Omental fat pad (tissue), 3 donors: ENCODE measurements at regions not wholly inside any gene's neighbourhood (a gene's known extent, or its start where the extent isn't known, plus 50 kb on each side); places are given as distances from the start of the nearest gene placed in this dataset.
"Not testable (repeated sequence)": the region's sequence is repeated elsewhere in the genome, so short reads cannot be mapped to it uniquely, and the experiment has no call there.

Experiments
- ATAC-seq: fragments of 150-250 bp; one replicate; pipeline ENCODE4 v1.9.1; 2016; ENCODE audit warnings: mild to moderate bottlenecking, moderate library complexity; ENCODE audit not compliant: low FRiP score
- DNase-seq: peaks from one replicate; pipeline ENCODE4 v3.0.0-alpha.2; 2019; ENCODE audit warnings: low spot score
- TF ChIP-seq, protein P1 (sequence below), 3 donors: fragments of 450-650 bp; IDR thresholded peaks; one replicate each; pipeline ENCODE4 v1.5.1; 2016 to 2017; ENCODE audit warnings: antibody characterized with exemption in 3 of 3, mild to moderate bottlenecking in 3 of 3, moderate library complexity in 2 of 3

DNA sequence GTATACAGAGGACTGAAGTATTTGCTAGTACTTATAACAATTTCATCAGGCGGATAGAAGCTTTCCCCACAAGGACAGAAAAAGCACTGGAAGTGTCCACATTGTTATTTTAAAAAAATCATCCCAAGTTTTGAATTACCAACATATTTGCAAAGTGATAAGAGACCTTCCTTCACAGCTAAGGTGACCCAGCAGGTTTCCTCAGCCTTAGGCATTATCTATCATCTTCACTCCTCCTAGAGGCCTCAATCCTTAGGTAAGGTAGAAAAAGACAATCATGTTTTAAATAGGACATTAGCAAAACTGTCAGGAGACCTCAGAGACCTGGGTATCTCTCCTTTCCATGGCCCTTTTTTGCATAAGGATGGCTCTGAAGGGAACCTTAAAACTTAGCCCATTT lies 72.5 kb upstream of the CHD6 start:
- DNase-seq (no peak), ATAC-seq (no peak)
- TF ChIP-seq, protein P1, sequence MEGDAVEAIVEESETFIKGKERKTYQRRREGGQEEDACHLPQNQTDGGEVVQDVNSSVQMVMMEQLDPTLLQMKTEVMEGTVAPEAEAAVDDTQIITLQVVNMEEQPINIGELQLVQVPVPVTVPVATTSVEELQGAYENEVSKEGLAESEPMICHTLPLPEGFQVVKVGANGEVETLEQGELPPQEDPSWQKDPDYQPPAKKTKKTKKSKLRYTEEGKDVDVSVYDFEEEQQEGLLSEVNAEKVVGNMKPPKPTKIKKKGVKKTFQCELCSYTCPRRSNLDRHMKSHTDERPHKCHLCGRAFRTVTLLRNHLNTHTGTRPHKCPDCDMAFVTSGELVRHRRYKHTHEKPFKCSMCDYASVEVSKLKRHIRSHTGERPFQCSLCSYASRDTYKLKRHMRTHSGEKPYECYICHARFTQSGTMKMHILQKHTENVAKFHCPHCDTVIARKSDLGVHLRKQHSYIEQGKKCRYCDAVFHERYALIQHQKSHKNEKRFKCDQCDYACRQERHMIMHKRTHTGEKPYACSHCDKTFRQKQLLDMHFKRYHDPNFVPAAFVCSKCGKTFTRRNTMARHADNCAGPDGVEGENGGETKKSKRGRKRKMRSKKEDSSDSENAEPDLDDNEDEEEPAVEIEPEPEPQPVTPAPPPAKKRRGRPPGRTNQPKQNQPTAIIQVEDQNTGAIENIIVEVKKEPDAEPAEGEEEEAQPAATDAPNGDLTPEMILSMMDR (IDR thresholded peaks at IDR 0.05) = no peak

DNA sequence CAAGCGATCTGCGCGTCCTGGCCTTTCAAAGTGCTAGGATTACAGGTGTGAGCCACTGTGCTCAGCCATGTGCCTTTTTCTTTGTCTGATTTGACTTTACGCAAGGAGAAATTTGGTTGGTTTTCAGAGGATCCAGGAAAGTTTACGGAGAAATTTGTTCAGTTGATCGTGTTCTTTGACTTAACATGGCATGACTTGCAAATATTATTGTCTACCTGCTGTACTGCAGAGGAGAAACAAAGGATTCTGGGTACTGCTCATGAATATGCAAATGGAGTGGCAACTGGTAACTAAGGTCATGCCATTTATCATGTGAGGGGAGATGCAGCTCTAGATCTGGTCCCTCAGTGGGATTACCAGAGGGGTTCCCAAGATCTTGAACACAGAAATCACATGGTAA lies 68.8 kb upstream of the CHD6 start:
- DNase-seq (no peak), ATAC-seq (no peak)
- TF ChIP-seq, protein P1 (IDR thresholded peaks at IDR 0.05) = no peak

DNA sequence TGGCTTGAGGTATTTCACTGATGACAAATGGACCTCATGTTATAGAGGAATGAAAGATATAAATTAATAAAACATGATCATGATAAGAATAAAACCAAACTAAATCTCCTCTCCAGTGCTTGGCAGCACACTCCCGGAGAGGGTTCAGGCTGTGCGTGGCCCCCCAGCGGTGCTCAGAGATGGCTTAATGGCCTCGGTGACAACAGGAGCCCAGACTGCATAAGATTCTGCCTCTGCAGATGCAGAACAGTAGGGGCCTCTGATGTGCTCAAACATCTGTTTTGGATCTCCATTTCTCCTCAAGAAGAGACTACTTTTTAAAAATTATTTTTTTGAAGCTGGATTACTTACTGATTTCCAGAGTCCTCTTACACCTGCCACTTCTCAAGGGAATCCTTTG lies 67.0 kb upstream of the CHD6 start:
- not testable (repeated sequence) for DNase-seq, ATAC-seq

DNA sequence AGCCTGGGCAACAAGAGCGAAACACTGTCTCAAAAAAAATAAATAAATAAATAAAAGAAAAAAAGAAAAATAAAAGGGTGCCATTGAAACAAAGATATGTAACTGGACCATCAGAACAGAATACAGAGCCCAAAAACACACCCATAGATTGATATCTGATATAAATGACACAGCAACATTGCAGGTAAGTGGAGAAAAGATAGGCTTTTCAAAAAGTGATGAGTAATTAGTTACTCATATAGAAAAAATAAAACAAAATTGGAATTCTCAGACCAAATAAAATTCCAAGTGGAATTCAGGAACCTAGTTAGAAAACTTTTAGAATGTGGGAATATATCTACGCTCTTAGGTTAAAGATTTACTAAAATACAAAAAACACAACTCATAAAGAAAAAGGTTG lies 60.6 kb upstream of the CHD6 start:
- DNase-seq = no peak
- TF ChIP-seq, protein P1 (IDR thresholded peaks at IDR 0.05) = no peak
- ATAC-seq = no peak

DNA sequence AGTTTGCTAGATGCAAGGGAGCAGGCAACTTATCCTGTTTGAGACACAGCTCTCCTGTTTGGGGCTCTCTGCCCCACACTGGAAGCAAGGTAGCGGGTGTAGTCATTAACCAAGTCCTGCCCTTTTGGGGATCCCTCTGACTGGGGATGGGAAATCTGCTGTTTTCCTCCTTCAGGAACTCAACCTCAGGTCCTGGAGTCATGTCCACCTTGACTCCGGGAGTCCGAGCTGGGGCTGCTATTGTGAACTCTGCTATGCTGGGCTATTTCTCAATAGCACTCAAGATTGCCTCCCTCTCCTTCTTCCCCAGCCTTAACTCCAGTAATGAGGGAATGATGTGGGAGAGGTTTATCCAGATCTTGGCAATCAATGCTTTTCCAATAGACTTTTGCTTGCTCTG lies 54.1 kb upstream of the CHD6 start:
- no peak for DNase-seq
- no peak for ATAC-seq
- TF ChIP-seq, protein P1 (IDR thresholded peaks at IDR 0.05) = no peak

DNA sequence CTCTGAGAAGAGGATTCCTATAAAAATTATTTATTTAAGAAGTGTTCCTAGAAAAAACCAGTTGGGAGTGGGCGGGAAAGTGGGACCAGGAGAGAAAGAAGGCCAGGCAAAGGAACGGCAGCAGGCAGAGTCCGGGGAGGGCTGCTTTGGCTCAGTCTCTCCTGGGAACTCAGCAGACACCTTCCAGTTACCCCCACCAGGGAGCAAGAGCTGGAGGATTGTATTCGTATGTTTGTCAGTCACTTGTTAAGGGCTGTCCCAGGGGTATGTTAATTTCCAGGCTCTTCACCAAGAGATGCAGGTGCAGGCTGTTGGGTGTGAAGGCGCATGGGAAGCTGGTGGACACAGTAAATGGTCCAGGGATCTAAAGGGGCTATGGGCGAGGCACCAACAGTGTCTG lies 53.0 kb upstream of the CHD6 start:
- TF ChIP-seq, protein P1 (IDR thresholded peaks at IDR 0.05) = no peak
- ATAC-seq (no peak), DNase-seq (no peak)

DNA sequence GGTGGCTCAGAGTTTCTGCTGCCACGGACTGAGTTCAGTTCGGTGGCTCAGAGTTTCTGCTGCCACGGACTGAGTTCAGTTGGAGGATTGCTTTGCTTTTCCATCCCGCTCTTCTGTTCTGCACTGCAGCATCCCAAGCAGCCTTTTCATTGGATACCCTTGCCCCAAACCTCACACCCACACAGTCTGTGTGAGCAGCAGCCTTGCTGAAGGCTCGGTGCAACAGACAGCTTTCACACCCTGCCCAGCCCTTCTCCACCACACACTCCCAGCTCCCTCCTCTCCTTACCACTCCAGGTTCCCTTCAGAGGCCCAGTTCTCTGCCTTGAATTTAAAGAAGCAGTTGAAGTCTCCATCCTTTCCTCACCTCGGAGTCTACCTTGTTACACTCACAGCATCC lies 52.5 kb upstream of the CHD6 start:
- ATAC-seq (no peak), DNase-seq (no peak)
- TF ChIP-seq, protein P1 (IDR thresholded peaks at IDR 0.05) = no peak

DNA sequence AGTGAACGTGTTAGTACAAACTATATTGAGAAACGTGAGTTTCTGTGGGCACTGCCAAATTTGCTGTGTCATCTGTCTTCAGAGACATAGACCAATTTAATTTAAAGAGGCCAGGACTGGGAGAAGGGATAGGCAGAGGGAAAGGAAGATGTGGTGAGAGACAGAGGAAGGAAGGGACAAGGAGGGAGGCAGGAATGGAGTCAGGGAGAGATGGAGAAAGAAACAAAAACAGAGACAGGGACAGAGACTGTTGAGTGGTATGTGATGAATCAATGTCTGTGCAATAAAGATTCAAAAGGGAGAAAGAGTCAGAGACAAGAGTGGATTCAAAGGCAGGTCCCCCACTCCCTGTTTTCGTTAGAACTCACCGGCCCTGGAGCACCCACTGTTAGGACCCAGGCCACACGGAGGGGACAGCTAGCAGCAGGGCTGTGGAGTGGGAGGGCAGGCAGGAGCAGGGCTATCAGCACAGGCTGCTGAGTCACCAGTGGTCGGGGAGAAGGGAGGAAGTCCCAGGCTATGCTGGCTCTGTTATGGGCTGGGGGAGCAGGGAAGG lies 51.6 kb upstream of the CHD6 start:
- TF ChIP-seq, protein P1 (IDR thresholded peaks at IDR 0.05) = no peak
- DNase-seq = no peak
- no peak for ATAC-seq
